ENCODE measurements at regions not wholly inside any gene's neighbourhood (a gene's known extent, or its start where the extent isn't known, plus 50 kb on each side); places are given as distances from the start of the nearest gene placed in this dataset.

- TF ChIP-seq, protein P1, sequence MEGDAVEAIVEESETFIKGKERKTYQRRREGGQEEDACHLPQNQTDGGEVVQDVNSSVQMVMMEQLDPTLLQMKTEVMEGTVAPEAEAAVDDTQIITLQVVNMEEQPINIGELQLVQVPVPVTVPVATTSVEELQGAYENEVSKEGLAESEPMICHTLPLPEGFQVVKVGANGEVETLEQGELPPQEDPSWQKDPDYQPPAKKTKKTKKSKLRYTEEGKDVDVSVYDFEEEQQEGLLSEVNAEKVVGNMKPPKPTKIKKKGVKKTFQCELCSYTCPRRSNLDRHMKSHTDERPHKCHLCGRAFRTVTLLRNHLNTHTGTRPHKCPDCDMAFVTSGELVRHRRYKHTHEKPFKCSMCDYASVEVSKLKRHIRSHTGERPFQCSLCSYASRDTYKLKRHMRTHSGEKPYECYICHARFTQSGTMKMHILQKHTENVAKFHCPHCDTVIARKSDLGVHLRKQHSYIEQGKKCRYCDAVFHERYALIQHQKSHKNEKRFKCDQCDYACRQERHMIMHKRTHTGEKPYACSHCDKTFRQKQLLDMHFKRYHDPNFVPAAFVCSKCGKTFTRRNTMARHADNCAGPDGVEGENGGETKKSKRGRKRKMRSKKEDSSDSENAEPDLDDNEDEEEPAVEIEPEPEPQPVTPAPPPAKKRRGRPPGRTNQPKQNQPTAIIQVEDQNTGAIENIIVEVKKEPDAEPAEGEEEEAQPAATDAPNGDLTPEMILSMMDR (IDR thresholded peaks at IDR 0.05; ENCODE audit: low read length) = no peak
- no peak for TF ChIP-seq EZH2 (IDR thresholded peaks at IDR 0.05; ENCODE audit: borderline replicate concordance, low read length)
Observed at GRCh38 chr3:164903820-164904451, 174.4 kb downstream of the SI start.
